Transverse colon (tissue), 4 donors: ENCODE measurements at regions not wholly inside any gene's neighbourhood (a gene's known extent, or its start where the extent isn't known, plus 50 kb on each side); places are given as distances from the start of the nearest gene placed in this dataset.

Experiments used
- CTCF ChIP-seq, 5 experiments: fragments of 200-600 bp in 3 of 5; fragments of 450-650 bp in 2 of 5; sonication (generic) in 3 of 5; IDR thresholded peaks; 1 replicate in 2 of 5; 2 replicates in 3 of 5; pipeline ENCODE4 v1.5.1; 2016 to 2017; ENCODE audit warnings: antibody characterized with exemption in 5 of 5, inconsistent platforms in 3 of 5, mild to moderate bottlenecking in 2 of 5, moderate library complexity in 1 of 5
- POLR2AphosphoS5 ChIP-seq, 3 donors: sonication (generic); formaldehyde crosslinking; IDR thresholded peaks; one replicate each; pipeline ENCODE4 v1.6.1; 2016; ENCODE audit warnings: antibody characterized with exemption in 3 of 3

- no peak for TF ChIP-seq CTCF (IDR thresholded peaks at IDR 0.05)
- TF ChIP-seq POLR2AphosphoS5 (IDR thresholded peaks at IDR 0.05), result no peak
Measured at GRCh38 chr13:83738407-83738806, 143.9 kb downstream of the SLITRK1 start.
